ENCODE measurements at regions not wholly inside any gene's neighbourhood (a gene's known extent, or its start where the extent isn't known, plus 50 kb on each side); places are given as distances from the start of the nearest gene placed in this dataset.

- no peak overlapping the region for H2AFZ ChIP-seq (ENCODE audit: control insufficient read depth, low read depth, low read length)
- H3K4me1 ChIP-seq (ENCODE audit: control insufficient read depth, insufficient read depth, low read length) = no peaks in the 10 kb centered on the region
- no peak overlapping the region for H3K4me3 ChIP-seq
- ATAC-seq (no peak), FAIRE-seq (no peak), DNase-seq (ENCODE audit: low read depth, low spot score) (no peak)
- H3K36me3 ChIP-seq (ENCODE audit: control insufficient read depth in 2 of 2, insufficient read depth in 2 of 2, low read length in 1 of 2) = no peaks in the 10 kb centered on the region
- POLR2A ChIA-PET = no interaction called here
- H3K27me3 ChIP-seq (replicated peaks in 1 of 2; ENCODE audit: control insufficient read depth in 2 of 2, insufficient read depth in 2 of 2, low read length in 1 of 2) = peaks cover 0 to 2% of the 10 kb centered on the region in 2 experiments; a peak in 1 of 4 replicates
- H3K27ac ChIP-seq (ENCODE audit: control insufficient read depth, insufficient read depth) = no peak overlapping the region
- 11% methylated on average over 3 of the region's 3 CpGs for WGBS (ENCODE audit: insufficient coverage, insufficient replicate concordance, low lambda C conversion rate, missing lambda C conversion rate)
- H3K4me2 ChIP-seq (ENCODE audit: control insufficient read depth, insufficient read depth) = no peak overlapping the region
- no TSS peak for BruUV-seq (replicated peaks)
- no peaks in the 10 kb centered on the region for H3K79me2 ChIP-seq (ENCODE audit: control insufficient read depth, insufficient read depth, low read length)
- intact Hi-C loops (cut with micrococcal nuclease; ENCODE audit: unreplicated experiment) (no loop called here), in situ Hi-C loops (cut with MboI) (no loop called here)
- no peak overlapping the region for H3K9ac ChIP-seq (ENCODE audit: control insufficient read depth, insufficient read depth, low read length)
- no peaks in the 10 kb centered on the region for H4K20me1 ChIP-seq (ENCODE audit: control insufficient read depth, insufficient read depth)
- RAD21 ChIA-PET (ENCODE audit: unreplicated experiment) = no interaction called here
- no peaks in the 10 kb centered on the region; the same call in 2 of the 3 replicates for H3K9me3 ChIP-seq (replicated peaks; ENCODE audit: control insufficient read depth, insufficient read depth, low read length)
- CTCF ChIA-PET = no interaction called here
- SMC1A ChIA-PET (ENCODE audit: uncharacterized antibody, unreplicated experiment) = no interaction called here
- TF ChIP-seq, protein P1, sequence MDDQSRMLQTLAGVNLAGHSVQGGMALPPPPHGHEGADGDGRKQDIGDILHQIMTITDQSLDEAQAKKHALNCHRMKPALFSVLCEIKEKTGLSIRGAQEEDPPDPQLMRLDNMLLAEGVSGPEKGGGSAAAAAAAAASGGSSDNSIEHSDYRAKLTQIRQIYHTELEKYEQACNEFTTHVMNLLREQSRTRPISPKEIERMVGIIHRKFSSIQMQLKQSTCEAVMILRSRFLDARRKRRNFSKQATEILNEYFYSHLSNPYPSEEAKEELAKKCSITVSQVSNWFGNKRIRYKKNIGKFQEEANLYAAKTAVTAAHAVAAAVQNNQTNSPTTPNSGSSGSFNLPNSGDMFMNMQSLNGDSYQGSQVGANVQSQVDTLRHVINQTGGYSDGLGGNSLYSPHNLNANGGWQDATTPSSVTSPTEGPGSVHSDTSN (IDR thresholded peaks at IDR 0.05; ENCODE audit: insufficient replicate concordance, low read depth, low read length) = no peak
- TF ChIP-seq ZNF592 (IDR thresholded peaks at IDR 0.05) (no peak), JUNB (IDR thresholded peaks at IDR 0.05) (no peak), CEBPZ (IDR thresholded peaks at IDR 0.05; ENCODE audit: low read depth, low read length) (no peak), CREM (IDR thresholded peaks at IDR 0.05; ENCODE audit: low read depth) (no peak), ZNF217 (IDR thresholded peaks at IDR 0.05) (no peak), ATF3 (IDR thresholded peaks at IDR 0.05; ENCODE audit: borderline replicate concordance, extremely low read depth, low read depth, low read length) (no peak)
- TF ChIP-seq, protein P2, sequence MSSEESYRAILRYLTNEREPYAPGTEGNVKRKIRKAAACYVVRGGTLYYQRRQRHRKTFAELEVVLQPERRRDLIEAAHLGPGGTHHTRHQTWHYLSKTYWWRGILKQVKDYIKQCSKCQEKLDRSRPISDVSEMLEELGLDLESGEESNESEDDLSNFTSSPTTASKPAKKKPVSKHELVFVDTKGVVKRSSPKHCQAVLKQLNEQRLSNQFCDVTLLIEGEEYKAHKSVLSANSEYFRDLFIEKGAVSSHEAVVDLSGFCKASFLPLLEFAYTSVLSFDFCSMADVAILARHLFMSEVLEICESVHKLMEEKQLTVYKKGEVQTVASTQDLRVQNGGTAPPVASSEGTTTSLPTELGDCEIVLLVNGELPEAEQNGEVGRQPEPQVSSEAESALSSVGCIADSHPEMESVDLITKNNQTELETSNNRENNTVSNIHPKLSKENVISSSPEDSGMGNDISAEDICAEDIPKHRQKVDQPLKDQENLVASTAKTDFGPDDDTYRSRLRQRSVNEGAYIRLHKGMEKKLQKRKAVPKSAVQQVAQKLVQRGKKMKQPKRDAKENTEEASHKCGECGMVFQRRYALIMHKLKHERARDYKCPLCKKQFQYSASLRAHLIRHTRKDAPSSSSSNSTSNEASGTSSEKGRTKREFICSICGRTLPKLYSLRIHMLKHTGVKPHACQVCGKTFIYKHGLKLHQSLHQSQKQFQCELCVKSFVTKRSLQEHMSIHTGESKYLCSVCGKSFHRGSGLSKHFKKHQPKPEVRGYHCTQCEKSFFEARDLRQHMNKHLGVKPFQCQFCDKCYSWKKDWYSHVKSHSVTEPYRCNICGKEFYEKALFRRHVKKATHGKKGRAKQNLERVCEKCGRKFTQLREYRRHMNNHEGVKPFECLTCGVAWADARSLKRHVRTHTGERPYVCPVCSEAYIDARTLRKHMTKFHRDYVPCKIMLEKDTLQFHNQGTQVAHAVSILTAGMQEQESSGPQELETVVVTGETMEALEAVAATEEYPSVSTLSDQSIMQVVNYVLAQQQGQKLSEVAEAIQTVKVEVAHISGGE (CRISPR knock-in tag; IDR thresholded peaks at IDR 0.05) = no peak
Observed at GRCh38 chr5:168062239-168062638, 229.2 kb upstream of the WWC1 start.

Data from GM12878 (cell line).